Loucy (cell line): ENCODE measurements at regions not wholly inside any gene's neighbourhood (a gene's known extent, or its start where the extent isn't known, plus 50 kb on each side); places are given as distances from the start of the nearest gene placed in this dataset.

ENCODE experiments used
- EZH2phosphoT487 ChIP-seq: fragments of 200-600 bp; IDR thresholded peaks from 2 replicates; pipeline ENCODE4 v1.6.1; 2018; ENCODE audit warnings: antibody characterized with exemption, mild to moderate bottlenecking, moderate library complexity, borderline replicate concordance
- TF ChIP-seq, protein P1 (sequence below): fragments of 200-600 bp; sonication (generic); conservative IDR thresholded peaks from 2 replicates; pipeline ENCODE4 v1.5.1; 2014; ENCODE audit warnings: mild to moderate bottlenecking, antibody characterized with exemption, low read length

DNA sequence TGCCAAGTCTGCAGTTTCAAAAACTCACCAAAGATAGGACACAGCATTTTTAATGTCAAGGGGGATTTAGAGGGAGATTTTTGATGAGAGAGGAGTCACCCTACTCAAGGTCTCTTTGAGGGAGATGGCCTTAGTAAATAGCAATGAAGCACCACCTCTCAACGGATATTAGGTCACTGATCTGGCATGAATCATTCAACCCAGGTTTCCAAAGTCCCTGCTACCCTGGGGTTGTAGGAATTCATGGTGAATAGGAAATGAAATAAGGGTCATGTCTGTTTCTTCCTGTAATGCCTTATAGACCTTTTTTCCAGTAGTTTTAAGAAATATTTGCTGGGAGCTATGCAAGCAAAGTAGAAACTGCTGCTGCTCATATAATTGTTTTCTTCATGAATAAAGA is 2154.9 kb downstream of the LRRC4C start:
- TF ChIP-seq, protein P1, sequence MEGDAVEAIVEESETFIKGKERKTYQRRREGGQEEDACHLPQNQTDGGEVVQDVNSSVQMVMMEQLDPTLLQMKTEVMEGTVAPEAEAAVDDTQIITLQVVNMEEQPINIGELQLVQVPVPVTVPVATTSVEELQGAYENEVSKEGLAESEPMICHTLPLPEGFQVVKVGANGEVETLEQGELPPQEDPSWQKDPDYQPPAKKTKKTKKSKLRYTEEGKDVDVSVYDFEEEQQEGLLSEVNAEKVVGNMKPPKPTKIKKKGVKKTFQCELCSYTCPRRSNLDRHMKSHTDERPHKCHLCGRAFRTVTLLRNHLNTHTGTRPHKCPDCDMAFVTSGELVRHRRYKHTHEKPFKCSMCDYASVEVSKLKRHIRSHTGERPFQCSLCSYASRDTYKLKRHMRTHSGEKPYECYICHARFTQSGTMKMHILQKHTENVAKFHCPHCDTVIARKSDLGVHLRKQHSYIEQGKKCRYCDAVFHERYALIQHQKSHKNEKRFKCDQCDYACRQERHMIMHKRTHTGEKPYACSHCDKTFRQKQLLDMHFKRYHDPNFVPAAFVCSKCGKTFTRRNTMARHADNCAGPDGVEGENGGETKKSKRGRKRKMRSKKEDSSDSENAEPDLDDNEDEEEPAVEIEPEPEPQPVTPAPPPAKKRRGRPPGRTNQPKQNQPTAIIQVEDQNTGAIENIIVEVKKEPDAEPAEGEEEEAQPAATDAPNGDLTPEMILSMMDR = no peak
- TF ChIP-seq EZH2phosphoT487 = no peak
